HG02678 (cell line): ENCODE measurements at regions not wholly inside any gene's neighbourhood (a gene's known extent, or its start where the extent isn't known, plus 50 kb on each side); places are given as distances from the start of the nearest gene placed in this dataset.
"Not testable (repeated sequence)": the region's sequence is repeated elsewhere in the genome, so short reads cannot be mapped to it uniquely, and the experiment has no call there.

Experiments used
- ATAC-seq: cut with Tn5 transposase; IDR thresholded peaks from one replicate; pipeline ENCODE4 v1.9.1; 2021; ENCODE audit warnings: mild to moderate bottlenecking, moderate library complexity; ENCODE audit not compliant: unreplicated experiment

- ATAC-seq: no peak
These were observed 85.7 kb upstream of the FBXL17 start for GRCh38 chr5:108467563-108467962.

GRCh38 chr5:108461628-108462367 lies 79.9 kb upstream of the FBXL17 start:
- ATAC-seq: no peak

- ATAC-seq: no peak
These were observed 77.9 kb upstream of the FBXL17 start for GRCh38 chr5:108459769-108460168.

- ATAC-seq: no peak
These were observed 69.4 kb upstream of the FBXL17 start for GRCh38 chr5:108451269-108451668.

- ATAC-seq: not testable (repeated sequence)
These were observed 62.2 kb upstream of the FBXL17 start for GRCh38 chr5:108444130-108444529.

- ATAC-seq: not testable (repeated sequence)
These were observed 60.3 kb upstream of the FBXL17 start for GRCh38 chr5:108442063-108442651.

GRCh38 chr5:108437425-108437824 lies 55.5 kb upstream of the FBXL17 start:
- ATAC-seq: no peak

GRCh38 chr5:108436696-108437095 lies 54.8 kb upstream of the FBXL17 start:
- no peak for ATAC-seq

- ATAC-seq: no peak
These were observed 51.7 kb upstream of the FBXL17 start for GRCh38 chr5:108433600-108433999.

- ATAC-seq: no peak
These were observed 50.1 kb upstream of the FBXL17 start for GRCh38 chr5:108432024-108432423.
